ENCODE measurements at regions not wholly inside any gene's neighbourhood (a gene's known extent, or its start where the extent isn't known, plus 50 kb on each side); places are given as distances from the start of the nearest gene placed in this dataset.

GRCh38 chr17:72518159-72518732 is 397.4 kb downstream of the SOX9 start:
- H3K4me3 Mint-ChIP-seq: no peak overlapping the region
- DNase-seq (ENCODE audit: low spot score in 2 of 2) (no peak), ATAC-seq (replicated peaks; ENCODE audit: extremely low read depth, poor library complexity, severe bottlenecking) (no peak)
- H3K36me3 Mint-ChIP-seq (ENCODE audit: insufficient read depth): no peaks in the 10 kb centered on the region
- H3K27me3 Mint-ChIP-seq: peaks cover 22% of the 10 kb centered on the region
- H3K27ac Mint-ChIP-seq (ENCODE audit: low read depth): no peak overlapping the region
- H3K4me1 Mint-ChIP-seq: no peaks in the 10 kb centered on the region
- no peaks in the 10 kb centered on the region for H3K9me3 Mint-ChIP-seq

GRCh38 chr17:72518753-72519597 is 398.2 kb downstream of the SOX9 start:
- no peak for ATAC-seq (replicated peaks; ENCODE audit: extremely low read depth, poor library complexity, severe bottlenecking)
- Mint-ChIP-seq H3K36me3 (ENCODE audit: insufficient read depth) (no peaks in the 10 kb centered on the region), H3K27ac (ENCODE audit: low read depth) (no peak overlapping the region), H3K27me3 (peaks cover 22% of the 10 kb centered on the region), H3K9me3 (no peaks in the 10 kb centered on the region), H3K4me3 (no peak overlapping the region), H3K4me1 (no peaks in the 10 kb centered on the region)
- DNase-seq (ENCODE audit: low spot score in 2 of 2): no peak

GRCh38 chr17:72519598-72519936 is 398.7 kb downstream of the SOX9 start:
- Mint-ChIP-seq H3K27me3 (peaks cover 17% of the 10 kb centered on the region), H3K4me3 (no peak overlapping the region), H3K36me3 (ENCODE audit: insufficient read depth) (no peaks in the 10 kb centered on the region), H3K4me1 (no peaks in the 10 kb centered on the region), H3K27ac (ENCODE audit: low read depth) (no peak overlapping the region), H3K9me3 (no peaks in the 10 kb centered on the region)
- DNase-seq (ENCODE audit: low spot score in 2 of 2) (no peak), ATAC-seq (replicated peaks; ENCODE audit: extremely low read depth, poor library complexity, severe bottlenecking) (no peak)

GRCh38 chr17:72520665-72521303 is 400.0 kb downstream of the SOX9 start:
- Mint-ChIP-seq H3K27ac (ENCODE audit: low read depth) (no peak overlapping the region), H3K9me3 (no peaks in the 10 kb centered on the region), H3K27me3 (peaks cover 5% of the 10 kb centered on the region), H3K4me1 (no peaks in the 10 kb centered on the region), H3K36me3 (ENCODE audit: insufficient read depth) (no peaks in the 10 kb centered on the region), H3K4me3 (no peak overlapping the region)
- DNase-seq (ENCODE audit: low spot score in 2 of 2): no peak
- no peak for ATAC-seq (replicated peaks; ENCODE audit: extremely low read depth, poor library complexity, severe bottlenecking)

- H3K27me3 Mint-ChIP-seq: peaks cover 2% of the 10 kb centered on the region
- H3K4me1 Mint-ChIP-seq: no peaks in the 10 kb centered on the region
- no peak overlapping the region for H3K4me3 Mint-ChIP-seq
- no peaks in the 10 kb centered on the region for H3K9me3 Mint-ChIP-seq
- ATAC-seq (replicated peaks; ENCODE audit: extremely low read depth, poor library complexity, severe bottlenecking) (no peak), DNase-seq (ENCODE audit: low spot score in 2 of 2) (no peak)
- no peak overlapping the region for H3K27ac Mint-ChIP-seq (ENCODE audit: low read depth)
- no peaks in the 10 kb centered on the region for H3K36me3 Mint-ChIP-seq (ENCODE audit: insufficient read depth)
These were observed 402.7 kb downstream of the SOX9 start for GRCh38 chr17:72523491-72523890.

GRCh38 chr17:72525225-72526015 is 404.6 kb downstream of the SOX9 start:
- H3K9me3 Mint-ChIP-seq: no peaks in the 10 kb centered on the region
- no peaks in the 10 kb centered on the region for H3K36me3 Mint-ChIP-seq (ENCODE audit: insufficient read depth)
- H3K4me1 Mint-ChIP-seq: no peaks in the 10 kb centered on the region
- no peak overlapping the region for H3K4me3 Mint-ChIP-seq
- peaks cover 21% of the 10 kb centered on the region for H3K27me3 Mint-ChIP-seq
- H3K27ac Mint-ChIP-seq (ENCODE audit: low read depth): no peak overlapping the region
- DNase-seq (ENCODE audit: low spot score in 2 of 2): no peak
- no peak for ATAC-seq (replicated peaks; ENCODE audit: extremely low read depth, poor library complexity, severe bottlenecking)

- Mint-ChIP-seq H3K36me3 (ENCODE audit: insufficient read depth) (no peaks in the 10 kb centered on the region), H3K27ac (ENCODE audit: low read depth) (no peak overlapping the region), H3K4me3 (no peak overlapping the region), H3K4me1 (no peaks in the 10 kb centered on the region), H3K9me3 (no peaks in the 10 kb centered on the region), H3K27me3 (peaks cover 32% of the 10 kb centered on the region)
- no peak for ATAC-seq (replicated peaks; ENCODE audit: extremely low read depth, poor library complexity, severe bottlenecking)
- DNase-seq (ENCODE audit: low spot score in 2 of 2): no peak
These were observed 405.9 kb downstream of the SOX9 start for GRCh38 chr17:72526769-72527168.

- Mint-ChIP-seq H3K9me3 (no peaks in the 10 kb centered on the region), H3K27me3 (peaks cover 38% of the 10 kb centered on the region), H3K36me3 (ENCODE audit: insufficient read depth) (no peaks in the 10 kb centered on the region), H3K27ac (ENCODE audit: low read depth) (no peak overlapping the region), H3K4me3 (no peak overlapping the region), H3K4me1 (no peaks in the 10 kb centered on the region)
- DNase-seq (ENCODE audit: low spot score in 2 of 2): no peak
- no peak for ATAC-seq (replicated peaks; ENCODE audit: extremely low read depth, poor library complexity, severe bottlenecking)
These were observed 407.0 kb downstream of the SOX9 start for GRCh38 chr17:72527789-72528188.

- DNase-seq (ENCODE audit: low spot score in 2 of 2) (no peak), ATAC-seq (replicated peaks; ENCODE audit: extremely low read depth, poor library complexity, severe bottlenecking) (no peak)
- Mint-ChIP-seq H3K27ac (ENCODE audit: low read depth) (no peak overlapping the region), H3K27me3 (peaks cover 38% of the 10 kb centered on the region), H3K36me3 (ENCODE audit: insufficient read depth) (no peaks in the 10 kb centered on the region), H3K9me3 (no peaks in the 10 kb centered on the region), H3K4me1 (no peaks in the 10 kb centered on the region), H3K4me3 (no peak overlapping the region)
These were observed 407.9 kb downstream of the SOX9 start for GRCh38 chr17:72528683-72529082.

DNA sequence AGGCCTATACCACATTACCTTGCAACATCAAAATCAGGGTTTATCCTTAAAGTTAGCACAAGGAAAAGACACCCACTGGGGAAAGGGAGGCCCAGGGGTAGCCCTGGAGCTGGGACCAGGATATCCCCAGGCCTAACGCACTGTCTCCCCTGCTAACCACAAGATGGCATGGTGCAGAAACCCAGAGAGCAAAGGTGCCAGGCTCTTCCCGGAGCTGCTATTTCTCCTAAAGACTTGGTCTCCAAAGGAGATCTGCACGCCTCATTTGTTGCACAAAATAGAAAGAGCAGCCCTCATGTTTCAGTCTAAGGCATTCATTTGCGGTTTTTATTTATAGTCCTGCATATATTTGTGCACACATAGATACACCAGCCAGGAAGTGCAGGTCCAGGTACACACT is 408.6 kb downstream of the SOX9 start:
- DNase-seq (ENCODE audit: low spot score in 2 of 2): no peak
- no peak overlapping the region for H3K27ac Mint-ChIP-seq (ENCODE audit: low read depth)
- no peaks in the 10 kb centered on the region for H3K9me3 Mint-ChIP-seq
- H3K36me3 Mint-ChIP-seq (ENCODE audit: insufficient read depth): no peaks in the 10 kb centered on the region
- no peak overlapping the region for H3K4me3 Mint-ChIP-seq
- H3K4me1 Mint-ChIP-seq: no peaks in the 10 kb centered on the region
- ATAC-seq (replicated peaks; ENCODE audit: extremely low read depth, poor library complexity, severe bottlenecking): no peak
- H3K27me3 Mint-ChIP-seq: peaks cover 38% of the 10 kb centered on the region

GRCh38 chr17:72530454-72530853 is 409.6 kb downstream of the SOX9 start:
- Mint-ChIP-seq H3K4me1 (no peaks in the 10 kb centered on the region), H3K4me3 (no peak overlapping the region), H3K36me3 (ENCODE audit: insufficient read depth) (no peaks in the 10 kb centered on the region), H3K9me3 (no peaks in the 10 kb centered on the region), H3K27ac (ENCODE audit: low read depth) (no peak overlapping the region), H3K27me3 (peaks cover 38% of the 10 kb centered on the region)
- ATAC-seq (replicated peaks; ENCODE audit: extremely low read depth, poor library complexity, severe bottlenecking): no peak
- DNase-seq (ENCODE audit: low spot score in 2 of 2): no peak

DNA sequence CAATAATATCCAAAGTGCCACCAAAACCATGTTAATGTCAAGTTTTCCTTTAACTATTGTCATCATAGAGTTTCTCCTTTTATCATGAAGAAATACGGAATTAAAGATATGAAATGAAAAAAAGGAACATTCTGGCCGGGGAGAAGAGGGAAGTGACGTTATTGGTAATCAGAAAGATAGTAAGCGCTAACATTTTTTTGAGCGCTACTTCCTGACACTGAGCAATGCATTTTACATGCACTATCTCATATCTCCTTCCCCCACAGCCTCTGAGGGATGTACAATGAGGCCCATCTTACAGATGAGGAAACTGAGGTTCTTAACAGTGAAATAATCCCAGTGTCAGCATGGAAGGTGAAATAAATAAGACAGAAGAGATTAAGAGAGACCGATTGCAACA is 410.9 kb downstream of the SOX9 start:
- H3K4me3 Mint-ChIP-seq: no peak overlapping the region
- H3K27me3 Mint-ChIP-seq: peaks cover 40% of the 10 kb centered on the region
- no peak overlapping the region for H3K27ac Mint-ChIP-seq (ENCODE audit: low read depth)
- H3K36me3 Mint-ChIP-seq (ENCODE audit: insufficient read depth): no peaks in the 10 kb centered on the region
- ATAC-seq (replicated peaks; ENCODE audit: extremely low read depth, poor library complexity, severe bottlenecking): no peak
- no peak for DNase-seq (ENCODE audit: low spot score in 2 of 2)
- H3K9me3 Mint-ChIP-seq: no peaks in the 10 kb centered on the region
- H3K4me1 Mint-ChIP-seq: no peaks in the 10 kb centered on the region

Measured in central memory CD8-positive, alpha-beta T cell (primary cell).